ENCODE measurements at regions not wholly inside any gene's neighbourhood (a gene's known extent, or its start where the extent isn't known, plus 50 kb on each side); places are given as distances from the start of the nearest gene placed in this dataset.
"Not testable (repeated sequence)": the region's sequence is repeated elsewhere in the genome, so short reads cannot be mapped to it uniquely, and the experiment has no call there.

GRCh38 chr4:33494150-33494549 lies 2750.2 kb downstream of the ARAP2 start:
- no peak for ATAC-seq
- TF ChIP-seq GLIS3 (CRISPR knock-in tag; IDR thresholded peaks at IDR 0.05) (no peak), OSR1 (CRISPR knock-in tag; IDR thresholded peaks at IDR 0.05) (no peak), ISL1 (CRISPR knock-in tag; IDR thresholded peaks at IDR 0.05) (no peak), ZFP30 (CRISPR knock-in tag; IDR thresholded peaks at IDR 0.05) (no peak), ZNF565 (CRISPR knock-in tag; conservative IDR thresholded peaks at IDR 0.05; ENCODE audit: low read depth) (no peak), SNAI2 (CRISPR knock-in tag; IDR thresholded peaks at IDR 0.05) (no peak), PATZ1 (CRISPR knock-in tag; IDR thresholded peaks at IDR 0.05; ENCODE audit: borderline replicate concordance) (no peak), TCF4 (CRISPR knock-in tag; IDR thresholded peaks at IDR 0.05; ENCODE audit: borderline replicate concordance) (no peak)

GRCh38 chr4:33501587-33501986 lies 2742.7 kb downstream of the ARAP2 start:
- not testable (repeated sequence) for ATAC-seq

GRCh38 chr4:33512397-33512796 lies 2731.9 kb downstream of the ARAP2 start:
- TF ChIP-seq ZC3H10 (CRISPR knock-in tag; IDR thresholded peaks at IDR 0.05) = no peak
- TF ChIP-seq PATZ1 (CRISPR knock-in tag; IDR thresholded peaks at IDR 0.05; ENCODE audit: borderline replicate concordance) = no peak
- no peak for TF ChIP-seq GLIS3 (CRISPR knock-in tag; IDR thresholded peaks at IDR 0.05)
- no peak for TF ChIP-seq ISL1 (CRISPR knock-in tag; IDR thresholded peaks at IDR 0.05)
- no peak for TF ChIP-seq CREB5 (CRISPR knock-in tag; IDR thresholded peaks at IDR 0.05; ENCODE audit: low read depth)
- TF ChIP-seq OSR1 (CRISPR knock-in tag; IDR thresholded peaks at IDR 0.05) = no peak
- no peak for TF ChIP-seq ZNF565 (CRISPR knock-in tag; conservative IDR thresholded peaks at IDR 0.05; ENCODE audit: low read depth)
- TF ChIP-seq ZFP30 (CRISPR knock-in tag; IDR thresholded peaks at IDR 0.05) = no peak
- TF ChIP-seq TSHZ2 (CRISPR knock-in tag; IDR thresholded peaks at IDR 0.05) = no peak
- TF ChIP-seq ZNF8 (CRISPR knock-in tag; IDR thresholded peaks at IDR 0.05) = no peak
- no peak for TF ChIP-seq BACH2 (CRISPR knock-in tag; IDR thresholded peaks at IDR 0.05; ENCODE audit: borderline replicate concordance)
- no peak for TF ChIP-seq ARNTL (CRISPR knock-in tag; IDR thresholded peaks at IDR 0.05; ENCODE audit: borderline replicate concordance, low read depth)
- TF ChIP-seq POU6F1 (CRISPR knock-in tag; IDR thresholded peaks at IDR 0.05; ENCODE audit: borderline replicate concordance, low read depth) = no peak
- TF ChIP-seq TOX (CRISPR knock-in tag; IDR thresholded peaks at IDR 0.05; ENCODE audit: borderline replicate concordance) = no peak
- TF ChIP-seq CSRNP3 (CRISPR knock-in tag; IDR thresholded peaks at IDR 0.05) = no peak
- no peak for TF ChIP-seq ESRRG (CRISPR knock-in tag; IDR thresholded peaks at IDR 0.05)
- TF ChIP-seq ZFP3 (CRISPR knock-in tag; IDR thresholded peaks at IDR 0.05) = no peak
- TF ChIP-seq SNAI2 (CRISPR knock-in tag; IDR thresholded peaks at IDR 0.05) = no peak
- no peak for TF ChIP-seq PPARA (CRISPR knock-in tag; IDR thresholded peaks at IDR 0.05; ENCODE audit: borderline replicate concordance)
- ATAC-seq = no peak

Data from SK-N-SH treated with all-trans-retinoic acid at 6 μM for 48 hours (cell line).